Heart left ventricle (tissue), 16 donors: ENCODE measurements at regions not wholly inside any gene's neighbourhood (a gene's known extent, or its start where the extent isn't known, plus 50 kb on each side); places are given as distances from the start of the nearest gene placed in this dataset.
A peak's percentile ranks its signal among the peaks of the same experiment; 100 is the strongest.

Experiments used
- ATAC-seq, 4 donors: fragments of 200-7000 bp; cut with Tn5 transposase; one replicate each; pipeline ENCODE4 v1.9.1; 2020 to 2022; ENCODE audit warnings: moderate library complexity in 4 of 4, mild to moderate bottlenecking in 3 of 4, moderate number of reproducible peaks in 1 of 4
- DNase-seq, 5 donors: peaks; one replicate each; pipeline ENCODE4 v3.0.0-alpha.2; 2020
- H3K27ac ChIP-seq, 12 donors: fragments of 200-600 bp; sonication (generic) in 4 of 12; one replicate each; pipeline versions ENCODE4 v1.5.0 to v1.8.0; 2016 to 2022; ENCODE audit warnings: mild to moderate bottlenecking in 2 of 12
- H3K27me3 ChIP-seq, 9 donors: fragments of 200-600 bp; sonication (generic) in 2 of 9; one replicate each; pipeline versions ENCODE4 v1.5.1 to v1.8.0; 2016 to 2022; ENCODE audit warnings: mild to moderate bottlenecking in 3 of 9
- H3K36me3 ChIP-seq, 9 donors: fragments of 200-600 bp; sonication (generic) in 2 of 9; one replicate each; pipeline versions ENCODE4 v1.5.0 to v1.8.0; 2018 to 2022; ENCODE audit warnings: mild to moderate bottlenecking in 2 of 9
- H3K4me1 ChIP-seq, 12 donors: fragments of 200-600 bp; sonication (generic) in 4 of 12; one replicate each; pipeline versions ENCODE4 v1.5.0 to v1.8.0; 2016 to 2022; ENCODE audit warnings: mild to moderate bottlenecking in 3 of 12
- H3K4me3 ChIP-seq, 12 donors: fragments of 200-600 bp; sonication (generic) in 4 of 12; one replicate each; pipeline versions ENCODE4 v1.5.0 to v1.8.0; 2017 to 2022; ENCODE audit warnings: mild to moderate bottlenecking in 9 of 12, moderate library complexity in 4 of 12
- H3K9me3 ChIP-seq, 12 donors: fragments of 200-600 bp; sonication (generic) in 4 of 12; one replicate each; pipeline versions ENCODE4 v1.5.0 to v1.8.0; 2016 to 2022; ENCODE audit warnings: mild to moderate bottlenecking in 1 of 12
- CTCF ChIP-seq, 12 donors: fragments of 200-600 bp; sonication (generic) in 4 of 12; IDR thresholded peaks; one replicate each; pipeline versions ENCODE4 v1.5.0 to v1.8.0; 2018 to 2022; ENCODE audit warnings: antibody characterized with exemption in 12 of 12, mild to moderate bottlenecking in 5 of 12
- POLR2A ChIP-seq, 2 donors: fragments of 450-650 bp; IDR thresholded peaks; one replicate each; pipeline ENCODE4 v1.6.1; 2017; ENCODE audit warnings: antibody characterized with exemption in 2 of 2, mild to moderate bottlenecking in 2 of 2, moderate library complexity in 2 of 2
- WGBS, 4 donors: extraction: QIAGEN DNeasy Blood & Tissue Kit in 2 of 4; methylation state at CpG; one replicate each; pipeline versions ENCODE4 v1.1.5 to v1.1.7; 2013 to 2018; 5-methylcytosine and 5-hydroxymethylcytosine counted together
- intact Hi-C, 10 donors: fragments of 100-400 bp; cut with DNase I; formaldehyde crosslinking; loops; one replicate each; pipeline versions ENCODE4 v1.11.1 to v1.14.2; 2022
- donor health status: ischemic (EF 13 %, LVEDD 7.1; RV severe dilation, severe dysfunction).
- donor health status: healthy with polysubstance abuse.
- donor health status: DM: no; HTN: yes; CAD: no.
- donor health status: DM: no; HTN: no; CAD: no.
- donor health status: ischemic (EF 25% LVEDD 6.9; RV normal size, moderate dysfunction).
- donor health status: ischemic (EF 25% LVEDD 5.7; RV mildly dilated, moderate dysfunction).
- donor health status: healthy.
- donor health status: DM: yes; HTN: yes; CAD: no.
- donor health status: ischemic (EF 35%, LVEDD 5.7; RV mildly dilated, moderate dysfunction).
- donor health status: nonischemic (EF 11% LVEDD 7.7; RV severe dilation, severe dysfunction).
- donor health status: DM: yes; HTN: yes; CAD: no.
- donor health status: PGD.
- donor health status: ischemic (EF 29% LVEDD 5.4; RV normal size, mild dysfunction).
- donor health status: nonischemic (EF 23%, LVEDD 6.1; RV moderate dilation, normal function).

DNA sequence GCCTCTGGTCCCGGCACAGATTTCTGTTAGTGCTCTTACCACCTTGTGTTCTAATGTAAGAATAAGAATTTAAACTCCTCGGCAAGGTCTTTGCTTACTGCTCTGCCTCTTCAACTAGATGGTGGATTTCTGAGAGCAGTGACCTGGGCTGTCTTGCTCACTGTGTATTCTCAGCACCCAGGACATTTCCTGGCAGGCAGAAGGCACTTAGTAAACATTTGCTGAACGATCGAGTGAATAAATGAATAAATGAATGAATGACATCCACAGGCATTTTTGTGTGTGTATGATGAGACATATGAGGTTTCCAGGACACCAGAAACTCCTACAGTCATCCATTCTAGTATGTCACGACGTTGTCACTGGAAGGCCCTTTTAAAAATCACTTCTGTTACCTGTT is 143.2 kb downstream of the BOD1 start:
- Histone ChIP-seq H3K4me1 (peaks cover 0 to 28% (median 13%) of the 10 kb centered on the region in 12 donors), H3K9me3 (no peaks in the 10 kb centered on the region), H3K27me3 (no peaks in the 10 kb centered on the region), H3K36me3 (no peaks in the 10 kb centered on the region), H3K27ac (peak overlapping the region; percentile 45 to 83 (median 65)), H3K4me3 (no peak overlapping the region)
- intact Hi-C loops = no loop called here
- DNase-seq = no peak
- WGBS, 4 donors = 63 to 75% (median 69%) methylated on average over 6 of the region's 6 CpGs
- no peak for ATAC-seq
- TF ChIP-seq CTCF (IDR thresholded peaks at IDR 0.05) (no peak), POLR2A (IDR thresholded peaks at IDR 0.05) (no peak)

- DNase-seq (peak in 2 of 5 donors; percentile 43 to 45), ATAC-seq (peak; percentile 41 to 74 (median 65))
- Histone ChIP-seq H3K27ac (peak overlapping the region; percentile 45 to 83 (median 65)), H3K36me3 (no peaks in the 10 kb centered on the region), H3K27me3 (no peaks in the 10 kb centered on the region), H3K9me3 (no peaks in the 10 kb centered on the region), H3K4me3 (no peak overlapping the region), H3K4me1 (peaks cover 0 to 25% (median 13%) of the 10 kb centered on the region in 12 donors)
- TF ChIP-seq CTCF (IDR thresholded peaks at IDR 0.05) = no peak
- TF ChIP-seq POLR2A (IDR thresholded peaks at IDR 0.05) = no peak
- WGBS, 4 donors = 54 to 72% (median 63%) methylated on average over 3 of the region's 3 CpGs
- intact Hi-C loops = no loop called here
These were observed 143.6 kb downstream of the BOD1 start for GRCh38 chr5:173472784-173473278.

DNA sequence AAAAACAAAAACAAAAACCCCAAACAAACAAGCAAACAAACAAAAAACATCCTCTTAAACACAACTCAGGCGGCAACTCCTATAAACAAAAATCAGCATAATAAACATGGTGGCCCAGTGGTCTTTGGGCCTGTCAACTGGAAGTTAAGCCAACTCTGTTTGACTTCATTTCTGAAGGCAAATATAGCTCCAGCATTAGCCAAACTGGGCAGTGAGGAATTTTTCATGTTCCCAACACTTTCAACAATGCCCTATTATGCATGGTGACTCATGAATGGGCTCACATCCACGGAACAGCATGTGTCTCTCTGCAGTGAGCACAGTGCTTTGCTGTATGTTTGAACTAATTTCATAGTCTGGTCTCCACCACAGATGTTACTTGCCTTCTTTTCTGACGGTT is 143.9 kb upstream of the STC2 start:
- no peaks in the 10 kb centered on the region for H3K9me3 ChIP-seq
- peak in 4 of 5 donors; percentile 56 to 77 (median 66) for DNase-seq
- WGBS, 4 donors = 45 to 64% (median 52%) methylated on average over 3 of the region's 3 CpGs
- peak; percentile 90 to 96 (median 92) for ATAC-seq
- H3K4me1 ChIP-seq = peaks cover 0 to 20% (median 13%) of the 10 kb centered on the region in 12 donors
- peak overlapping the region; percentile 54 to 83 (median 65) for H3K27ac ChIP-seq
- intact Hi-C loops = no loop called here
- H3K27me3 ChIP-seq = no peaks in the 10 kb centered on the region
- no peaks in the 10 kb centered on the region for H3K36me3 ChIP-seq
- TF ChIP-seq CTCF (IDR thresholded peaks at IDR 0.05) (no peak), POLR2A (IDR thresholded peaks at IDR 0.05) (no peak)
- no peak overlapping the region for H3K4me3 ChIP-seq

- peak in 1 of 4 donors; percentile 8 for ATAC-seq
- Histone ChIP-seq H3K9me3 (peaks cover 0 to 5% (median 0%) of the 10 kb centered on the region in 12 donors), H3K36me3 (no peaks in the 10 kb centered on the region), H3K27ac (no peak overlapping the region), H3K27me3 (no peaks in the 10 kb centered on the region), H3K4me3 (no peak overlapping the region), H3K4me1 (peaks cover 0 to 20% (median 12%) of the 10 kb centered on the region in 12 donors)
- TF ChIP-seq POLR2A (IDR thresholded peaks at IDR 0.05) (no peak), CTCF (IDR thresholded peaks at IDR 0.05) (no peak)
- DNase-seq = no peak
- WGBS, 4 donors = 72 to 84% (median 75%) methylated on average over 4 of the region's 4 CpGs
- intact Hi-C loops = no loop called here
These were observed 140.6 kb upstream of the STC2 start for GRCh38 chr5:173468821-173469251.
